Gastrocnemius medialis (tissue), 4 donors: ENCODE measurements at regions not wholly inside any gene's neighbourhood (a gene's known extent, or its start where the extent isn't known, plus 50 kb on each side); places are given as distances from the start of the nearest gene placed in this dataset.

Source experiments
- ATAC-seq, 2 donors: fragments of 150-250 bp; one replicate each; pipeline ENCODE4 v1.9.1; 2016
- DNase-seq, 2 donors: peaks; one replicate each; pipeline ENCODE4 v3.0.0-alpha.2; 2019
- H3K27ac ChIP-seq, 4 donors: fragments of 200-600 bp; sonication (generic); 1 replicate in 1 of 4; 2 replicates in 3 of 4; pipeline ENCODE4 v1.5.1; 2016 to 2018; ENCODE audit warnings: mild to moderate bottlenecking in 2 of 4, moderate library complexity in 1 of 4
- H3K27me3 ChIP-seq, 3 donors: fragments of 200-600 bp; sonication (generic) in 2 of 3; 1 replicate in 1 of 3; 2 replicates in 2 of 3; pipeline versions ENCODE4 v1.5.1 to v1.6.0; 2016 to 2019; ENCODE audit warnings: mild to moderate bottlenecking in 1 of 3, moderate library complexity in 1 of 3
- H3K36me3 ChIP-seq, 2 donors: fragments of 200-600 bp; sonication (generic) in 1 of 2; one replicate each; pipeline ENCODE4 v1.5.1; 2017 to 2018
- H3K4me1 ChIP-seq, 2 donors: fragments of 200-600 bp; sonication (generic) in 1 of 2; one replicate each; pipeline ENCODE4 v1.5.1; 2016 to 2017; ENCODE audit warnings: mild to moderate bottlenecking in 2 of 2
- H3K4me3 ChIP-seq, 4 donors: fragments of 200-600 bp; sonication (generic) in 3 of 4; 1 replicate in 1 of 4; 2 replicates in 3 of 4; pipeline ENCODE4 v1.5.1; 2016 to 2019; ENCODE audit warnings: mild to moderate bottlenecking in 2 of 4
- H3K9me3 ChIP-seq, 3 donors: fragments of 200-600 bp; sonication (generic) in 2 of 3; 1 replicate in 1 of 3; 2 replicates in 2 of 3; pipeline ENCODE4 v1.5.1; 2016 to 2019
- POLR2A ChIP-seq, 2 donors: fragments of 450-650 bp; IDR thresholded peaks; one replicate each; pipeline ENCODE4 v1.6.1; 2017; ENCODE audit warnings: antibody characterized with exemption in 2 of 2, mild to moderate bottlenecking in 2 of 2, moderate library complexity in 2 of 2
- in situ Hi-C, 4 donors: fragments of 200-750 bp; cut with MboI; loops; one replicate each; pipeline versions ENCODE4 v1.15.0 to v1.8.0; 2017; ENCODE audit warnings: low sequenced_read_pairs in 4 of 4
- intact Hi-C: fragments of 100-400 bp; cut with DNase I; formaldehyde crosslinking; loops from one replicate; pipeline ENCODE4 v1.15.1; 2023; ENCODE audit warnings: low total_unique reads
- TF ChIP-seq, protein P1 (sequence below), 5 experiments: fragments of 450-650 bp in 3 of 5; fragments of 200-600 bp in 2 of 5; sonication (generic) in 2 of 5; IDR thresholded peaks in 4 of 5; conservative IDR thresholded peaks in 1 of 5; 1 replicate in 4 of 5; 2 replicates in 1 of 5; pipeline ENCODE4 v1.5.1; 2016 to 2019; ENCODE audit warnings: antibody characterized with exemption in 5 of 5, mild to moderate bottlenecking in 3 of 5, moderate library complexity in 3 of 5

- TF ChIP-seq POLR2A (IDR thresholded peaks at IDR 0.05) = no peak
- TF ChIP-seq, protein P1, sequence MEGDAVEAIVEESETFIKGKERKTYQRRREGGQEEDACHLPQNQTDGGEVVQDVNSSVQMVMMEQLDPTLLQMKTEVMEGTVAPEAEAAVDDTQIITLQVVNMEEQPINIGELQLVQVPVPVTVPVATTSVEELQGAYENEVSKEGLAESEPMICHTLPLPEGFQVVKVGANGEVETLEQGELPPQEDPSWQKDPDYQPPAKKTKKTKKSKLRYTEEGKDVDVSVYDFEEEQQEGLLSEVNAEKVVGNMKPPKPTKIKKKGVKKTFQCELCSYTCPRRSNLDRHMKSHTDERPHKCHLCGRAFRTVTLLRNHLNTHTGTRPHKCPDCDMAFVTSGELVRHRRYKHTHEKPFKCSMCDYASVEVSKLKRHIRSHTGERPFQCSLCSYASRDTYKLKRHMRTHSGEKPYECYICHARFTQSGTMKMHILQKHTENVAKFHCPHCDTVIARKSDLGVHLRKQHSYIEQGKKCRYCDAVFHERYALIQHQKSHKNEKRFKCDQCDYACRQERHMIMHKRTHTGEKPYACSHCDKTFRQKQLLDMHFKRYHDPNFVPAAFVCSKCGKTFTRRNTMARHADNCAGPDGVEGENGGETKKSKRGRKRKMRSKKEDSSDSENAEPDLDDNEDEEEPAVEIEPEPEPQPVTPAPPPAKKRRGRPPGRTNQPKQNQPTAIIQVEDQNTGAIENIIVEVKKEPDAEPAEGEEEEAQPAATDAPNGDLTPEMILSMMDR (IDR thresholded peaks at IDR 0.05 in 4 of 5, conservative IDR thresholded peaks at IDR 0.05 in 1 of 5) = no peak
These were observed 393.4 kb downstream of the SEC14L1 start for GRCh38 chr17:77534137-77534536.

GRCh38 chr17:77535435-77535834 is 394.7 kb downstream of the SEC14L1 start:
- DNase-seq = no peak
- H3K27ac ChIP-seq = no peak overlapping the region

More at GRCh38 chr17:77534137-77534536, 393.4 kb downstream of the SEC14L1 start:
- Histone ChIP-seq H3K4me3 (no peak overlapping the region), H3K9me3 (no peaks in the 10 kb centered on the region), H3K4me1 (no peaks in the 10 kb centered on the region), H3K27ac (no peak overlapping the region), H3K36me3 (no peaks in the 10 kb centered on the region), H3K27me3 (peaks cover 4 to 7% (median 7%) of the 10 kb centered on the region in 3 donors)
- DNase-seq (no peak), ATAC-seq (no peak)
- in situ Hi-C loops = no loop called here
- intact Hi-C loops = no loop called here

GRCh38 chr17:77535892-77536291 is 395.1 kb downstream of the SEC14L1 start:
- Histone ChIP-seq H3K27me3 (no peaks in the 10 kb centered on the region), H3K9me3 (no peaks in the 10 kb centered on the region), H3K27ac (no peak overlapping the region), H3K4me3 (no peak overlapping the region), H3K4me1 (no peaks in the 10 kb centered on the region), H3K36me3 (no peaks in the 10 kb centered on the region)
- intact Hi-C loops = no loop called here
- in situ Hi-C loops = no loop called here
- ATAC-seq (no peak), DNase-seq (no peak)
- no peak for TF ChIP-seq POLR2A (IDR thresholded peaks at IDR 0.05)
- TF ChIP-seq, protein P1 (IDR thresholded peaks at IDR 0.05 in 4 of 5, conservative IDR thresholded peaks at IDR 0.05 in 1 of 5) = no peak

More at GRCh38 chr17:77535435-77535834, 394.7 kb downstream of the SEC14L1 start:
- intact Hi-C loops = no loop called here
- TF ChIP-seq, protein P1 (IDR thresholded peaks at IDR 0.05 in 4 of 5, conservative IDR thresholded peaks at IDR 0.05 in 1 of 5) = no peak
- TF ChIP-seq POLR2A (IDR thresholded peaks at IDR 0.05) = no peak
- Histone ChIP-seq H3K27me3 (no peaks in the 10 kb centered on the region), H3K9me3 (no peaks in the 10 kb centered on the region), H3K36me3 (no peaks in the 10 kb centered on the region), H3K4me1 (no peaks in the 10 kb centered on the region), H3K4me3 (no peak overlapping the region)
- no peak for ATAC-seq
- in situ Hi-C loops = no loop called here

- intact Hi-C loops = no loop called here
- TF ChIP-seq, protein P1 (IDR thresholded peaks at IDR 0.05 in 4 of 5, conservative IDR thresholded peaks at IDR 0.05 in 1 of 5) = no peak
- TF ChIP-seq POLR2A (IDR thresholded peaks at IDR 0.05) = no peak
- in situ Hi-C loops = no loop called here
- ATAC-seq = no peak
- Histone ChIP-seq H3K4me1 (no peaks in the 10 kb centered on the region), H3K36me3 (no peaks in the 10 kb centered on the region), H3K27ac (no peak overlapping the region), H3K27me3 (peaks cover 0 to 4% (median 3%) of the 10 kb centered on the region in 3 donors), H3K4me3 (no peak overlapping the region), H3K9me3 (no peaks in the 10 kb centered on the region)
- DNase-seq = no peak
These were observed 396.8 kb downstream of the SEC14L1 start for GRCh38 chr17:77537566-77537965.

GRCh38 chr17:77540531-77540930 is 399.8 kb downstream of the SEC14L1 start:
- in situ Hi-C loops = loop anchor here (5.0 to 10.0 kb wide), 4 partner anchors 184 to 477 kb away; no protein-coding TSS in a partner anchor
- Histone ChIP-seq H3K36me3 (no peaks in the 10 kb centered on the region), H3K27ac (no peak overlapping the region), H3K27me3 (peaks cover 0 to 4% (median 3%) of the 10 kb centered on the region in 3 donors), H3K9me3 (no peaks in the 10 kb centered on the region), H3K4me1 (no peaks in the 10 kb centered on the region), H3K4me3 (no peak overlapping the region)
- ATAC-seq = no peak
- TF ChIP-seq, protein P1 (IDR thresholded peaks at IDR 0.05 in 4 of 5, conservative IDR thresholded peaks at IDR 0.05 in 1 of 5) = no peak
- TF ChIP-seq POLR2A (IDR thresholded peaks at IDR 0.05) = no peak
- DNase-seq = no peak
- intact Hi-C loops = no loop called here
